CD14-positive monocyte (primary cell): ENCODE measurements at regions not wholly inside any gene's neighbourhood (a gene's known extent, or its start where the extent isn't known, plus 50 kb on each side); places are given as distances from the start of the nearest gene placed in this dataset.

Experiments used
- DNase-seq, 3 donors: peaks; one replicate each; pipeline ENCODE4 v3.0.0-alpha.2; 2011 to 2022
- H2AFZ ChIP-seq: 2 replicates; pipeline ENCODE4 v1.6.0; 2012; ENCODE audit warnings: mild to moderate bottlenecking, low read depth, low read length, inconsistent platforms; ENCODE audit not compliant: insufficient read depth, poor library complexity, severe bottlenecking
- H3K27ac ChIP-seq, 2 donors: 1 replicate in 1 of 2; 2 replicates in 1 of 2; pipeline ENCODE4 v1.5.1; 2012 to 2013; ENCODE audit warnings: low read length in 2 of 2, control low read depth in 1 of 2, inconsistent platforms in 1 of 2, low read depth in 1 of 2, mild to moderate bottlenecking in 1 of 2
- H3K27me3 ChIP-seq, 2 donors: one replicate each; pipeline versions ENCODE4 v1.6.0 to v1.6.1; 2011 to 2013; ENCODE audit warnings: low read length in 2 of 2; ENCODE audit not compliant: control insufficient read depth in 2 of 2, insufficient read depth in 2 of 2
- H3K36me3 ChIP-seq, 2 donors: replicated peaks in 1 of 2; 1 replicate in 1 of 2; 2 replicates in 1 of 2; pipeline versions ENCODE4 v1.5.1 to v1.6.1; 2012 to 2013; ENCODE audit warnings: low read length in 2 of 2, control low read depth in 1 of 2, inconsistent platforms in 1 of 2, mild to moderate bottlenecking in 1 of 2; ENCODE audit not compliant: insufficient read depth in 2 of 2, control insufficient read depth in 1 of 2
- H3K4me1 ChIP-seq, 2 donors: 1 replicate in 1 of 2; 2 replicates in 1 of 2; pipeline versions ENCODE4 v1.5.1 to v1.6.1; 2012 to 2013; ENCODE audit warnings: low read length in 2 of 2, control low read depth in 1 of 2, inconsistent platforms in 1 of 2, mild to moderate bottlenecking in 1 of 2, moderate library complexity in 1 of 2; ENCODE audit not compliant: insufficient read depth in 2 of 2, control insufficient read depth in 1 of 2
- H3K4me2 ChIP-seq: replicated peaks from 2 replicates; pipeline ENCODE3; 2012; ENCODE audit warnings: low read length, moderate library complexity, mild to moderate bottlenecking; ENCODE audit not compliant: poor library complexity, severe bottlenecking; ENCODE audit errors: extremely low read depth
- H3K4me3 ChIP-seq, 3 experiments: fragments of 200-600 bp in 1 of 3; sonication (generic) in 1 of 3; replicated peaks in 1 of 3; 1 replicate in 2 of 3; 2 replicates in 1 of 3; pipeline ENCODE4 v1.5.1; 2011 to 2013; ENCODE audit warnings: low read length in 3 of 3, mild to moderate bottlenecking in 3 of 3, control low read depth in 2 of 3, low read depth in 2 of 3, inconsistent platforms in 1 of 3, moderate library complexity in 1 of 3
- H3K79me2 ChIP-seq: 2 replicates; pipeline ENCODE4 v1.6.0; 2012; ENCODE audit warnings: mild to moderate bottlenecking, control low read depth, inconsistent platforms, low read length, moderate library complexity; ENCODE audit not compliant: insufficient read depth
- H3K9ac ChIP-seq: 2 replicates; pipeline ENCODE4 v1.6.0; 2017; ENCODE audit warnings: low read length, mild to moderate bottlenecking; ENCODE audit not compliant: insufficient read depth, poor library complexity, severe bottlenecking
- H3K9me3 ChIP-seq, 2 donors: replicated peaks in 1 of 2; 1 replicate in 1 of 2; 2 replicates in 1 of 2; pipeline versions ENCODE4 v1.5.1 to v1.6.1; 2012 to 2013; ENCODE audit warnings: low read length in 2 of 2, control low read depth in 1 of 2; ENCODE audit not compliant: control insufficient read depth in 1 of 2, insufficient read depth in 1 of 2
- H4K20me1 ChIP-seq: 2 replicates; pipeline ENCODE4 v1.6.0; 2012; ENCODE audit warnings: mild to moderate bottlenecking, low read length, control low read depth, moderate library complexity; ENCODE audit not compliant: insufficient read depth
- H3K27ac Mint-ChIP-seq, 7 donors: one replicate each; pipeline ENCODE4 v1.8.0; 2020; ENCODE audit warnings: mild to moderate bottlenecking in 7 of 7, mixed read lengths in 7 of 7, moderate library complexity in 6 of 7, inconsistent platforms in 2 of 7
- H3K27me3 Mint-ChIP-seq, 3 donors: one replicate each; pipeline ENCODE4 v1.8.0; 2021 to 2022; ENCODE audit warnings: low read depth in 3 of 3, mild to moderate bottlenecking in 3 of 3, mixed read lengths in 3 of 3, moderate library complexity in 3 of 3, inconsistent platforms in 1 of 3
- H3K36me3 Mint-ChIP-seq, 2 donors: one replicate each; pipeline ENCODE4 v1.8.0; 2020; ENCODE audit warnings: mixed read lengths in 2 of 2, inconsistent platforms in 1 of 2, mild to moderate bottlenecking in 1 of 2
- H3K4me1 Mint-ChIP-seq: one replicate; pipeline ENCODE4 v1.8.0; 2020; ENCODE audit warnings: mild to moderate bottlenecking, mixed read lengths
- H3K4me3 Mint-ChIP-seq, 2 donors: one replicate each; pipeline ENCODE4 v1.8.0; 2020; ENCODE audit warnings: mild to moderate bottlenecking in 2 of 2, mixed read lengths in 2 of 2, moderate library complexity in 1 of 2
- H3K9me3 Mint-ChIP-seq, 7 donors: one replicate each; pipeline ENCODE4 v1.8.0; 2020 to 2022; ENCODE audit warnings: mixed read lengths in 7 of 7, mild to moderate bottlenecking in 6 of 7, moderate library complexity in 6 of 7, inconsistent platforms in 2 of 7
- CTCF ChIP-seq: fragments of 200-600 bp; IDR thresholded peaks from one replicate; pipeline ENCODE4 v1.8.0; 2022; ENCODE audit warnings: antibody characterized with exemption, mild to moderate bottlenecking
- WGBS: methylation state at CpG from one replicate; pipeline ENCODE4 v1.1.5; 2013; ENCODE audit warnings: missing lambda C conversion rate; ENCODE audit not compliant: insufficient coverage; 5-methylcytosine and 5-hydroxymethylcytosine counted together
- intact Hi-C, 2 donors: fragments of 100-400 bp; cut with micrococcal nuclease; formaldehyde crosslinking; loops; one replicate each; pipeline versions ENCODE4 v1.15.0 to v1.15.1; 2023

GRCh38 chr2:118403658-118404451, 315.6 kb downstream of the INSIG2 start:
- H3K27me3 ChIP-seq, result no peaks in the 10 kb centered on the region
- H3K36me3 ChIP-seq, result no peaks in the 10 kb centered on the region
- no peak for DNase-seq
- no peak overlapping the region for H3K4me2 ChIP-seq
- Mint-ChIP-seq H3K27ac (peak overlapping the region in 1 of 7 donors; percentile 63), H3K36me3 (no peaks in the 10 kb centered on the region), H3K9me3 (peaks cover 0 to 5% (median 2%) of the 10 kb centered on the region in 7 donors), H3K4me1 (no peaks in the 10 kb centered on the region), H3K4me3 (no peak overlapping the region), H3K27me3 (peaks cover 0 to 7% (median 1%) of the 10 kb centered on the region in 3 donors)
- H4K20me1 ChIP-seq, result no peaks in the 10 kb centered on the region
- no peaks in the 10 kb centered on the region for H3K4me1 ChIP-seq
- no peak overlapping the region for H3K4me3 ChIP-seq
- H3K9me3 ChIP-seq, result no peaks in the 10 kb centered on the region
- H3K27ac ChIP-seq, result no peak overlapping the region
- no peaks in the 10 kb centered on the region for H3K79me2 ChIP-seq
- H3K9ac ChIP-seq, result no peak overlapping the region
- whole genome bisulfite sequencing, result no CpG with 5 or more reads among the region's 5 CpGs
- no peak overlapping the region for H2AFZ ChIP-seq
- intact Hi-C loops, result no loop called here
- no peak for TF ChIP-seq CTCF

GRCh38 chr2:118388771-118389170, 300.5 kb downstream of the INSIG2 start:
- H3K79me2 ChIP-seq, result no peaks in the 10 kb centered on the region
- H3K27ac ChIP-seq, result no peak overlapping the region
- H3K9me3 ChIP-seq, result no peaks in the 10 kb centered on the region
- Mint-ChIP-seq H3K27me3 (peaks cover 2 to 8% (median 2%) of the 10 kb centered on the region in 3 donors), H3K4me1 (no peaks in the 10 kb centered on the region), H3K36me3 (no peaks in the 10 kb centered on the region), H3K9me3 (peaks cover 0 to 5% (median 3%) of the 10 kb centered on the region in 7 donors), H3K27ac (no peak overlapping the region), H3K4me3 (no peak overlapping the region)
- 64% methylated on average over 1 of the region's 2 CpGs for WGBS
- H3K27me3 ChIP-seq, result no peaks in the 10 kb centered on the region
- no peak overlapping the region for H2AFZ ChIP-seq
- intact Hi-C loops, result no loop called here
- TF ChIP-seq CTCF, result no peak
- H3K4me3 ChIP-seq, result no peak overlapping the region
- no peaks in the 10 kb centered on the region for H3K36me3 ChIP-seq
- no peak overlapping the region for H3K9ac ChIP-seq
- H3K4me2 ChIP-seq, result no peak overlapping the region
- H4K20me1 ChIP-seq, result no peaks in the 10 kb centered on the region
- no peaks in the 10 kb centered on the region for H3K4me1 ChIP-seq
- DNase-seq, result no peak
